ENCODE measurements at regions not wholly inside any gene's neighbourhood (a gene's known extent, or its start where the extent isn't known, plus 50 kb on each side); places are given as distances from the start of the nearest gene placed in this dataset.
"Not testable (repeated sequence)": the region's sequence is repeated elsewhere in the genome, so short reads cannot be mapped to it uniquely, and the experiment has no call there.

GRCh38 chr7:13801669-13802068 lies 187.8 kb downstream of the ETV1 start:
- DNase-seq (ENCODE audit: low read depth in 3 of 3, low spot score in 2 of 3), result no peak

DNA sequence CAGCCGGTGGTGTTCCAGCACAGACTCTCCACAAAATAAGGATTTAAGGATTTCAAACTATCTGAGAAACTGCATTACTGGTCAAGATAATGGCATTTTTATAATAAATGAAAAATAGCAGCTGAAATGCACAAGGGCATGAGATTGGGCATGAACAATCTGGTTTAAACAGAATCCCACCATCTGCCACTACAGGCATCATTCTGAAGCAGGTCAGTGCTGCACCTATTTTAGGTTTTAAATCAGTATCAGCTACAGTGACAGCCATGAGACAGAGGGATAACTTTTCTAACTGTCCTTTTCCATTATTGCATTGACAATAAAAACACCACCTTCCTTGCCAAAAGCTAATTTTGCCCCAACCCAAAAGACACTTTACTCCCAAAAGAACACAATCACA lies 186.8 kb downstream of the ETV1 start:
- no peak for DNase-seq (ENCODE audit: low read depth in 3 of 3, low spot score in 2 of 3)

- no peak for DNase-seq (ENCODE audit: low read depth in 3 of 3, low spot score in 2 of 3)
Measured at GRCh38 chr7:13803134-13803533, 186.3 kb downstream of the ETV1 start.

DNA sequence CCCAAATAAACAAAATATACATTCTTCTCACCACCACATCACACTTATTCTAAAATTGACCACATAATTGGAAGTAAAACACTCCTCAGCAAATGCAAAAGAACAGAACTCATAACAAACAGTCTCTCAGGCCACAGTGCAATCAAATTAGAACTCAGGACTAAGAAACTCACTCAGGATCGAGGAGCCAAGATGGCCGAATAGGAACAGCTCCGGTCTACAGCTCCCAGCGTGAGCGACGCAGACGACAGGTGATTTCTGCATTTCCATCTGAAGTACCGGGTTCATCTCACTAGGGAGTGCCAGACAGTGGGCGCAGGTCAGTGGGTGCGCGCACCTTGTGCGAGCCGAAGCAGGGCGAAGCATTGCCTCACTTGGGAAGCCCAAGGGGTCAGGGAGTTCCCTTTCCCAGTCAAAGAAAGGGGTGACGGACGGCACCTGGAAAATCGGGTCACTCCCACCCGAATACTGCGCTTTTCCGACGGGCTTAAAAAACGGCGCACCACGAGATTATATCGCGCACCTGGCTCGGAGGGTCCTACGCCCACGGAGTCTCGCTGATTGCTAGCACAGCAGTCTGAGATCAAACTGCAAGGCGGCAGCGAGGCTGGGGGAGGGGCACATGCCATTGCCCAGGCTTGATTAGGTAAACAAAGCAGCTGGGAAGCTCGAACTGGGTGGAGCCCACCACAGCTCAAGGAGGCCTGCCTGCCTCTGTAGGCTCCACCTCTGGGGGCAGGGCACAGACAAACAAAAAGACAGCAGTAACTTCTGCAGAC lies 183.2 kb downstream of the ETV1 start:
- not testable (repeated sequence) for DNase-seq (ENCODE audit: low read depth in 3 of 3, low spot score in 2 of 3)

GRCh38 chr7:13817230-13817629 lies 172.2 kb downstream of the ETV1 start:
- DNase-seq (ENCODE audit: low read depth in 3 of 3, low spot score in 2 of 3), result not testable (repeated sequence)

DNA sequence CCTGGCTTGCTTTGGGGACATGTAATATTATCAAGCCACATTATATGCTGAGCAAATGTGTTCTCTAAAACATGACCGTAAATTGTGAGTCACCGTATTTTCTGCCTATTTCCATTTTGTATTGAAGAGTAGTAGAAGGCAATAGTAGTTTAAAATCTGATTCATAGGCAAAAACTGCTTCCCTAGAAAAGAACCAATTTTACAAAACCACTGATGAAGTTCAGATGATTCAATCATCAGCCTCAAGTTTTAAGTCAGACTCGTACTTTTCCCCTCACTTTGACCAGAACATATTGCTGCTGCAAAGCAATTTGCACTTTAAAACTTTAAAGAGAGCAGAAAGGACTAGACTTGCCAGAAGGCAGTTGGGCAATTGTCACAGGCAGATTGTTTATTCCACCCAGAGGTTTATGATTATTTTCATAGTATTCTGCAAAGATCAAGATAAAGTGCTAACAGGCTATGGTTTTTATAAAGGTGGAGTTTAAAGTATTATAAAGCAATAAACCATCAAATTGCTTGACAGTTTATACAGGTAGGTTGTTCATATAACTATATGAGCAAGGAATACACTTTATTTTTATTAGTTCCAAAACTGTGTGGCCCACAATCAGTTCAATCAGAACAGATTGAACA lies 168.2 kb downstream of the ETV1 start:
- DNase-seq (ENCODE audit: low read depth in 3 of 3, low spot score in 2 of 3), result no peak

GRCh38 chr7:13822678-13823077 lies 166.8 kb downstream of the ETV1 start:
- DNase-seq (ENCODE audit: low read depth in 3 of 3, low spot score in 2 of 3), result no peak

- no peak for DNase-seq (ENCODE audit: low read depth in 3 of 3, low spot score in 2 of 3)
Measured at GRCh38 chr7:13826752-13827151, 162.7 kb downstream of the ETV1 start.

DNA sequence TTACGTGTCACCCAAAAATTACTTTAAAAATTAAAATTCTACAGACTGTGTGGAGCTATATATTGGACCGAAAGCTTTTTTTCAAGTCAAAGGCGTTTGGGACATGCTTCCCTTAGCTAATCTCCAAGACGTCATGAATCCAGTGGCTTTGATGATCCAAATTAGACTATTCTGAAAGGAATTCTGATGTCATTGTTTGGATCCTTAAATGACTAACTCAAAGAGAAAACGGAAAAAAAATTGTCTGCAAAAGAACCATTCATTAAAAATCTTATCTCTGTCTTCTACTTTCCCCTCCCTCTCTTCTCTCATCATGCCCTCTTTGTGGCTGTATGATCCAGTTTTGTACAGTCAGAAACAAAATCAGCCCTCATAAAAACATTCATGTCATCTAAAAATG lies 161.8 kb downstream of the ETV1 start:
- DNase-seq (ENCODE audit: low read depth in 3 of 3, low spot score in 2 of 3), result no peak

GRCh38 chr7:13829231-13829630 lies 160.2 kb downstream of the ETV1 start:
- no peak for DNase-seq (ENCODE audit: low read depth in 3 of 3, low spot score in 2 of 3)

- no peak for DNase-seq (ENCODE audit: low read depth in 3 of 3, low spot score in 2 of 3)
Measured at GRCh38 chr7:13829914-13830900, 159.3 kb downstream of the ETV1 start.

DNA sequence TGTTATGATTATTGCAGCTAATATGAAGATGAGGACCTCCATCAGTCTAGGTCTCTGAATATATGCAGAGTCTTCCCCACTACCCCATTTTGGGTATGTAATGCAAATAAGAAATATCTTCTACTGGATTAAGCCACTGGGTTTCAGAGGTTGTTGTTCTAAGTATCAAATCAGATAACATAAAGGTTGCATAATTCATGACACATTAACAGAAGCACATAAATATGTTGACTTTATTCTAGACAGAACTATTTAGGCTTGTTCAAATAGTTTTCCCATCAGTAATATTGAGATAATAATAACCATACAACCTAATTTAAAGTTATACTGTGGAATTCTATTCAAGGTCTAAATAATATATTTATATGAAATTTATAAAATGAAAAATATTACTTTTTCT lies 157.1 kb downstream of the ETV1 start:
- no peak for DNase-seq (ENCODE audit: low read depth in 3 of 3, low spot score in 2 of 3)

DNA sequence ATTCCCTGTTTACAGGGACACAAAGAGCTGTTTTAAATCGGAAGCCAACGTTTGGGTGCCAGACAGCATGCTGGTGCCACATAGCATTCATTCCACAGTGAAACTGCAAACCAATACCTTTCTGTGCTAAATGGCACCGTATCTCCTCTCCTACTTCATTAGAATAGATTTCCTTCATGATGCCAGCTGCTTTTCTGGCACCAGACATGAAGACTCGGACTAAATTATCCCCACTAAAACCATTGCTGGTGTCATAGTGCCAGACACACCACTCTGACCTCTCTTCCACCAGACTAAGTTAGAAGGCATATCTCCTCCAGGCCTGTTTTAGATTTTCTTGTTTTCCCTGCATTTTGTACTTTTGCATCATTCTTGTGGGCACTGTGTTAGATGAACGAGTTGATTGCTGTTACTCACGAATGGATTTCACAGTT lies 155.1 kb downstream of the ETV1 start:
- no peak for DNase-seq (ENCODE audit: low read depth in 3 of 3, low spot score in 2 of 3)

GRCh38 chr7:13835442-13835841 lies 154.0 kb downstream of the ETV1 start:
- no peak for DNase-seq (ENCODE audit: low read depth in 3 of 3, low spot score in 2 of 3)

- DNase-seq (ENCODE audit: low read depth in 3 of 3, low spot score in 2 of 3), result no peak
Measured at GRCh38 chr7:13839063-13839462, 150.4 kb downstream of the ETV1 start.
